H9 (cell line): ENCODE measurements at regions not wholly inside any gene's neighbourhood (a gene's known extent, or its start where the extent isn't known, plus 50 kb on each side); places are given as distances from the start of the nearest gene placed in this dataset.

Experiments used
- DNase-seq: peaks from one replicate; pipeline ENCODE4 v3.0.0-alpha.2; 2017
- H2AFZ ChIP-seq: one replicate; pipeline ENCODE4 v1.6.1; 2013; ENCODE audit warnings: mild to moderate bottlenecking, low read length, control low read depth, moderate library complexity
- H2AK5ac ChIP-seq: 2 replicates; pipeline ENCODE4 v1.6.1; 2013; ENCODE audit warnings: low read length, control low read depth, mixed read lengths; ENCODE audit not compliant: insufficient read length
- H2BK120ac ChIP-seq: one replicate; pipeline ENCODE4 v1.6.1; 2013; ENCODE audit warnings: low read depth, mild to moderate bottlenecking, low read length, control low read depth, inconsistent platforms; ENCODE audit not compliant: poor library complexity, severe bottlenecking
- H2BK12ac ChIP-seq: 2 replicates; pipeline ENCODE4 v1.6.1; 2013; ENCODE audit warnings: low read length, control low read depth, mixed read lengths, low read depth; ENCODE audit not compliant: insufficient read length
- H2BK15ac ChIP-seq: 2 replicates; pipeline ENCODE4 v1.6.1; 2013; ENCODE audit warnings: low read depth, low read length, control low read depth
- H2BK20ac ChIP-seq: one replicate; pipeline ENCODE4 v1.6.1; 2013; ENCODE audit warnings: low read depth, mild to moderate bottlenecking, low read length, control low read depth, inconsistent platforms; ENCODE audit not compliant: poor library complexity, severe bottlenecking
- H2BK5ac ChIP-seq: 2 replicates; pipeline ENCODE4 v1.6.1; 2013; ENCODE audit warnings: low read length, control low read depth, mixed read lengths; ENCODE audit not compliant: insufficient read length
- H3K14ac ChIP-seq: 2 replicates; pipeline ENCODE4 v1.6.1; 2013; ENCODE audit warnings: low read length, control low read depth; ENCODE audit not compliant: insufficient read depth
- H3K18ac ChIP-seq: 2 replicates; pipeline ENCODE4 v1.6.1; 2013; ENCODE audit warnings: low read depth, mild to moderate bottlenecking, mixed read lengths, low read length, control low read depth; ENCODE audit not compliant: insufficient read length
- H3K23ac ChIP-seq: 2 replicates; pipeline ENCODE4 v1.6.1; 2013; ENCODE audit warnings: low read length, control low read depth, mixed read lengths, low read depth; ENCODE audit not compliant: insufficient read length
- H3K23me2 ChIP-seq: 2 replicates; pipeline ENCODE4 v1.6.1; 2013; ENCODE audit warnings: low read depth, mild to moderate bottlenecking, mixed read lengths, low read length, control low read depth; ENCODE audit not compliant: insufficient read length, poor library complexity, severe bottlenecking
- H3K27ac ChIP-seq: 2 replicates; pipeline ENCODE4 v1.5.1; 2013; ENCODE audit warnings: low read length, control low read depth, mixed read lengths, low read depth; ENCODE audit not compliant: insufficient read length
- H3K27me3 ChIP-seq: 2 replicates; pipeline ENCODE4 v1.6.1; 2013; ENCODE audit warnings: low read length, control low read depth, inconsistent platforms; ENCODE audit not compliant: insufficient read depth
- H3K4ac ChIP-seq: 2 replicates; pipeline ENCODE4 v1.6.1; 2013; ENCODE audit warnings: low read depth, mild to moderate bottlenecking, control low read depth, inconsistent platforms, low read length, moderate library complexity
- H3K4me1 ChIP-seq: 2 replicates; pipeline ENCODE4 v1.6.1; 2013; ENCODE audit warnings: low read length, control low read depth, inconsistent platforms; ENCODE audit not compliant: insufficient read depth
- H3K4me2 ChIP-seq: 2 replicates; pipeline ENCODE4 v1.6.1; 2013; ENCODE audit warnings: low read length, control low read depth, mixed read lengths; ENCODE audit not compliant: insufficient read length, insufficient read depth
- H3K56ac ChIP-seq: 2 replicates; pipeline ENCODE4 v1.6.1; 2013; ENCODE audit warnings: low read depth, mild to moderate bottlenecking, mixed read lengths, low read length, control low read depth; ENCODE audit not compliant: insufficient read length
- H3K79me1 ChIP-seq: 2 replicates; pipeline ENCODE4 v1.6.1; 2013; ENCODE audit warnings: low read depth, mild to moderate bottlenecking, moderate library complexity, low read length, control low read depth, inconsistent platforms; ENCODE audit not compliant: insufficient read depth, poor library complexity, severe bottlenecking
- H3K79me2 ChIP-seq: 2 replicates; pipeline ENCODE4 v1.6.1; 2013; ENCODE audit warnings: low read length, control low read depth, inconsistent platforms; ENCODE audit not compliant: insufficient read depth
- H3K9ac ChIP-seq: 2 replicates; pipeline ENCODE4 v1.6.1; 2013; ENCODE audit warnings: low read length, control low read depth, mixed read lengths; ENCODE audit not compliant: insufficient read length; ENCODE audit errors: extremely low read depth
- H3K9me3 ChIP-seq: one replicate; pipeline ENCODE4 v1.6.1; 2013; ENCODE audit warnings: low read depth, low read length, inconsistent platforms; ENCODE audit not compliant: control insufficient read depth
- H3T11ph ChIP-seq: one replicate; pipeline ENCODE4 v1.6.1; 2013; ENCODE audit warnings: mild to moderate bottlenecking, low read length, control low read depth, inconsistent platforms
- H4K20me1 ChIP-seq: one replicate; pipeline ENCODE4 v1.6.1; 2013; ENCODE audit not compliant: control insufficient read depth, insufficient read length, insufficient read depth
- H4K5ac ChIP-seq: 2 replicates; pipeline ENCODE4 v1.6.1; 2013; ENCODE audit warnings: low read depth, mild to moderate bottlenecking, mixed read lengths, low read length, control low read depth; ENCODE audit not compliant: insufficient read length
- H4K8ac ChIP-seq: replicated peaks from 2 replicates; pipeline ENCODE4 v1.6.1; 2013; ENCODE audit warnings: low read length, control low read depth, mixed read lengths, low read depth; ENCODE audit not compliant: insufficient read length
- H4K91ac ChIP-seq: 2 replicates; pipeline ENCODE4 v1.6.1; 2013; ENCODE audit warnings: low read depth, mild to moderate bottlenecking, moderate library complexity, mixed read lengths, low read length, control low read depth; ENCODE audit not compliant: insufficient read length
- H3K27ac Mint-ChIP-seq, 3 experiments: 2 replicates in 2 of 3; 3 replicates in 1 of 3; pipeline ENCODE4 v1.8.0; 2020 to 2021; ENCODE audit warnings: mixed read lengths in 3 of 3, mild to moderate bottlenecking in 1 of 3, moderate library complexity in 1 of 3
- H3K27me3 Mint-ChIP-seq: 2 replicates; pipeline ENCODE4 v1.8.0; 2021; ENCODE audit warnings: low read depth, mild to moderate bottlenecking, moderate library complexity, mixed read lengths
- H3K36me3 Mint-ChIP-seq, 3 experiments: 2 replicates in 2 of 3; 3 replicates in 1 of 3; pipeline ENCODE4 v1.8.0; 2020 to 2021; ENCODE audit warnings: low read depth in 3 of 3, mixed read lengths in 3 of 3; ENCODE audit not compliant: insufficient read depth in 1 of 3
- H3K4me1 Mint-ChIP-seq, 2 experiments: 2 replicates each; pipeline ENCODE4 v1.8.0; 2020; ENCODE audit warnings: mixed read lengths in 2 of 2
- H3K4me3 Mint-ChIP-seq, 2 experiments: 2 replicates in 1 of 2; 3 replicates in 1 of 2; pipeline ENCODE4 v1.8.0; 2020 to 2021; ENCODE audit warnings: mild to moderate bottlenecking in 2 of 2, mixed read lengths in 2 of 2, moderate library complexity in 1 of 2
- H3K9me3 Mint-ChIP-seq, 2 experiments: 2 replicates in 1 of 2; 3 replicates in 1 of 2; pipeline ENCODE4 v1.8.0; 2020; ENCODE audit warnings: mild to moderate bottlenecking in 2 of 2, mixed read lengths in 2 of 2, moderate library complexity in 1 of 2
- CTCF ChIP-seq: fragments of 200-600 bp; sonication (generic); conservative IDR thresholded peaks from 3 replicates; pipeline ENCODE4 v1.8.0; 2021; ENCODE audit warnings: antibody characterized with exemption, mild to moderate bottlenecking
- WGBS: extraction: QIAGEN DNeasy Blood & Tissue Kit; methylation state at CpG from one replicate; pipeline ENCODE4 v1.1.7; 2013; ENCODE audit warnings: missing lambda C conversion rate, low lambda C conversion rate, mixed read lengths; ENCODE audit not compliant: insufficient read length; ENCODE audit errors: extremely low coverage; 5-methylcytosine and 5-hydroxymethylcytosine counted together

DNA sequence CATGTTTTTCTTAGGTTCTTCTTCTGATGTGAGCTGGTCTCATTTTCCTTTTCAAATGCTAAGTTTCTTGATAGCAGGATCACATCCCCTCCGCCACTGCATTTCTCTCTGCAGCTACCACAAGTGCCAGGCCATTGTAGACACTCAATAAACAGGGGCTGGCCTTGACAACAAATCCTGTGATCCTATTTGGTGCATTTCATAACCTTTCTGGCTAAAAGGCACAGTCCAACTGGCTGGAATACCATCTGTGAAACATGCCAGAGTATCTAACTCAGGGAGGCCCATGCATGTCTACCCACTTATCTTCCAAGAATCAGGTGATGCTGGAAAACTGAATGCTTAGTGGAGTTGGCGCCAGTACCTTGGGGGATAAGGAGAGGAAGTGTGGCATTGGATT, 85.2 kb upstream of the NR2F2 start:
- H3K79me2 ChIP-seq: no peaks in the 10 kb centered on the region
- H3K36me3 Mint-ChIP-seq: peaks cover 0 to 3% (median 0%) of the 10 kb centered on the region in 3 experiments; a peak in 1 of 7 replicates
- H3T11ph ChIP-seq: no peak overlapping the region
- H3K4me1 ChIP-seq: peaks cover 3% of the 10 kb centered on the region; the same call in 1 of the 2 replicates
- no peak overlapping the region for H3K27ac Mint-ChIP-seq
- DNase-seq: no peak
- H2BK5ac ChIP-seq: no peak overlapping the region
- no peak overlapping the region for H3K27ac ChIP-seq
- H3K9ac ChIP-seq: no peak overlapping the region
- no peak overlapping the region for H4K91ac ChIP-seq
- whole genome bisulfite sequencing: no CpG with 5 or more reads among the region's 2 CpGs
- no peak overlapping the region for H2BK20ac ChIP-seq
- no peaks in the 10 kb centered on the region; the same call in none of the 2 replicates for H3K27me3 Mint-ChIP-seq
- no peaks in the 10 kb centered on the region for H3K27me3 ChIP-seq
- no peak overlapping the region for H3K4ac ChIP-seq
- no peak for TF ChIP-seq CTCF
- H2BK15ac ChIP-seq: no peak overlapping the region
- H2AFZ ChIP-seq: no peak overlapping the region
- no peak overlapping the region for H4K8ac ChIP-seq
- H3K23ac ChIP-seq: no peak overlapping the region
- H3K4me3 Mint-ChIP-seq: no peak overlapping the region
- H2AK5ac ChIP-seq: no peak overlapping the region
- no peak overlapping the region for H2BK12ac ChIP-seq
- peaks cover 16% of the 10 kb centered on the region in 2 experiments for H3K4me1 Mint-ChIP-seq
- peaks cover 0 to 3% of the 10 kb centered on the region in 2 experiments; a peak in 1 of 5 replicates for H3K9me3 Mint-ChIP-seq
- no peaks in the 10 kb centered on the region for H3K23me2 ChIP-seq
- no peak overlapping the region for H3K56ac ChIP-seq
- H2BK120ac ChIP-seq: no peak overlapping the region
- no peaks in the 10 kb centered on the region for H3K9me3 ChIP-seq
- no peak overlapping the region for H3K18ac ChIP-seq
- no peak overlapping the region for H3K14ac ChIP-seq
- H4K5ac ChIP-seq: no peak overlapping the region
- H3K4me2 ChIP-seq: no peak overlapping the region
- no peaks in the 10 kb centered on the region for H3K79me1 ChIP-seq
- H4K20me1 ChIP-seq: no peaks in the 10 kb centered on the region
